ENCODE measurements at regions not wholly inside any gene's neighbourhood (a gene's known extent, or its start where the extent isn't known, plus 50 kb on each side); places are given as distances from the start of the nearest gene placed in this dataset.

DNA sequence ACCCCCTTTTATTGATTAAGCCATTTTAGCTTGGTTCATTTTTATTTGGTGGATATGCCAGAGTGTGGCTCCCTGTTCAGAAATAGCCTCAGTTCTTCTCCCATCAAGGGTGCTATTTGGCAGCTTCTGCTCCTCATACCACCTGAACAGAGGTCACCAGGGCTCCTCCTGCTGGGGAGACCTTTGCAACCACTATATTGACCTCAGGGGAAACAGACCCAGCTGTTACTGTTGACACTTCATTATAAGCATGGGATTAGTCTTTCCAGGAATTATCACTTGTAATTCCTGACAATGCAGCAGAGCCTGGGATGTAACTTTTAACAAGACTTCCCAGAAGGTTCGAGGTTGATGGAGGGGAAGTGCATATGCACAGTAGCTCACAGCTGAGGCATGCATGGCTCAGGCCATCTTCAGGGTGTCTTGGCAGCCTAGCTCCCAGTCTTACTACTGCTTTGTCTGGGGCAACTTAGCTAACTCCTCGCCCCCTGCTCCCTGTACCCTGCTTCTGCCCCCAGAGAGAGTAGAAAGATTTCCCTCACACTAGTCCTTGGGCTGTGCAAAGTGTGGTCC, 239.4 kb upstream of the SPRED2 start:
- DNase-seq, result no peak

DNA sequence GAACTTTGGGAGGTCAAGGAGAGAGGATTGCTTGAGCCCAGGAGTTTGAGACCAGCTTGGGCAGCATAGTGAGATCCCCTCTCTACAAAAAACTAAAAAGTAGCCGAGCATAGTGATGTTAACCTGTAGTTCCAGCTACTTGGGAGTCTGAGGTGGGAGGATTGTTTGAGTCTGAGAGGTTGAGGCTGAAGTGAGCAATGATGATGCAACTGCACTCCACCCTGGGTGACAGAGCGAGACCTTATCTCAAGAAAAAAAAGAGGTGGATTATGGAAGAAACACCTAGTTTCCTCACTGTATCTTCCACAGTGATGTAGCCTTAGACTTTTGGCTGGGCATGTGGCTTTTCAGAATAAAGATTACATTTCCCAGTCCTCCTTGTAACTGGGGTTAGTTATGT, 237.2 kb upstream of the SPRED2 start:
- no peak for DNase-seq

DNA sequence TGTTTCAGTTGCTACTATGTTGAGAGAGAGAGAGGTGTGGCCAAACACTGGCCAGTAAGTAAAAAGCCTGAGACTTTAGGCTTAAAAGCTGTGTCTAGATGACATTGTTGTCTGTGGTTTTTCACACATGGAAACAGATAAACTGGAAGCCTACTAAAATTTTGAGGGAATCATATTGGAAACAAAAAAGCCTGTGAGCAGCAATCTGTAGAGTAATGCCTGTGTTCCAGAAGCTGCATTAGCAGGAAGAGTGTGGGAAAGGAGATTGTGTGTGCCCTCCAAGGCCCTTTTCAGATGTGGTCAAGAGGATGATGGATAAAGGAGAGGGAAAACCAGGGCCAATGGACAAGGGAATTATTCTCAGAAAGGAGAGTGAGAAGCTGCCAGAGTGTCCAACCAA, 236.3 kb upstream of the SPRED2 start:
- DNase-seq, result no peak

DNA sequence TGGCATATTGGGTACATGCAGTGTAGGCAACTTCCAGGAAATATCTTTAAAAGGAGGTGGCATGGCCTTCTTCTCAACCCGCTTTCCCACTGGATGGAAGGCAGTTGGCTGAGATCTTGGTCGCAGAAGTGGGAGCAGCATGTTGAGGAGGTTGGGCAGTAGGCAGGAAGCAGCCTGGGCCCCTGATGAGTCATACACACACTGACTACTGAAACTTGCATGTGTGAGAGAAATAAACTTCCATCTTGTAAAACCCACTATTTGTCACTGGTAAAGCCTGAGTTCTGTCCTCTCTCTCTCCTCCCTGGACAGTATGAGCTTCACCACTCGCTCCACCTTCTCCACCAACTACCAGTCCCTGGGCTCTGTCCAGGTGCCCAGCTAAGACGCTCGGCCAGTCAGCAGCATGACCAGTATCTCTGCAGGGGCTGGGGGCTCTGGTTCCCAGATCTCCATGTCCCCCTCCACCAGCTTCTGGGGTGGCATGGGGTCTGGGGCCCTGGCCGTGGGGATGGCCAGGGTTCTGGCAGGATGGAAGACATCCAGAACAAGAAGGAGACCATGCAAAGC, 233.8 kb upstream of the SPRED2 start:
- peak; percentile 69 for DNase-seq

DNA sequence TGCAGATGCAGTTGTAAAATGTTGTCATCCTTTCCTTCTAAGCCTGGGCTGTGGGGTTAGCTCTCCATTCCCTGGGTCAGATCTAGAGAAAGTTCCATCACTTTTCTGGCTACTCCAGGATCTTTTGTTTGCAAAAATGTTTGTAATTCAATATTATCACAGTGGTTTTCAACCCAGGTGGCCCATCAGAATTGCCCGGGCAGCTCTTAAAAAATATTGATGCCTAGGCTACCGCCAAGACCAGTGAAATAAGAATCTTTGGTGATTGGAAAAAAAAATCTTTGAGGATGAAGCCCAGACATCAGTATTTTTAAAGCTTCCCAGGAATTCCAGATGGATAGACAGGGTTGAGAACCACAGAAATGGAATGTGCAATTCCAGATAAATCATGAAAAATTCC, 232.5 kb upstream of the SPRED2 start:
- DNase-seq, result no peak

DNA sequence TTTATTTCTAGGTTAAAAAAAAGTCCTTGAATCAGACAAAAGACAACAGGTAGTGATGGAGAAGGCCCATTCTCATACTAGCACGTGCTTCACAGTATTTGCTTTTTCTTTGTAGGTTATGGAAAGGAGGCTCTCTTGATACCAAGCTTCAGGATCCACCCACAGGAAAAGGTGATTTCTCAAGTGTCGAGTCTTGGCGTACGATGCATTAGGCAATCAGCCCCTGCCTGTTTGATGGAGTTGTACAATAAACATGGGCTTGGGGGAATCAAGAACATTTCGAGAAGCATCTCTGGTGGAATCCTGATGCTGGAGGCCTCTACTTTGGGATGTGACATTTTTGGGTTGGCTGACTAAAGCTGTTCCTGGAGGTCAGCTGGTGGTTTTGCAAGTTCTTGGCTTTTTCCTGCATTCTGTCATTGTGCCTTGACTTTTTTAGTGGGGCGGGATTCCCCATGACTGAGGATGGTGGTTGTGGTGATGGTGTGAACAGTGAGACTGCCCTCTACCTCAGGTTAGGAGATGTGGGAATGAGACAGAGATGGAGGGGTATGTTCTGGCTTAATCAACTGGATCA, 231.5 kb upstream of the SPRED2 start:
- no peak for DNase-seq

DNA sequence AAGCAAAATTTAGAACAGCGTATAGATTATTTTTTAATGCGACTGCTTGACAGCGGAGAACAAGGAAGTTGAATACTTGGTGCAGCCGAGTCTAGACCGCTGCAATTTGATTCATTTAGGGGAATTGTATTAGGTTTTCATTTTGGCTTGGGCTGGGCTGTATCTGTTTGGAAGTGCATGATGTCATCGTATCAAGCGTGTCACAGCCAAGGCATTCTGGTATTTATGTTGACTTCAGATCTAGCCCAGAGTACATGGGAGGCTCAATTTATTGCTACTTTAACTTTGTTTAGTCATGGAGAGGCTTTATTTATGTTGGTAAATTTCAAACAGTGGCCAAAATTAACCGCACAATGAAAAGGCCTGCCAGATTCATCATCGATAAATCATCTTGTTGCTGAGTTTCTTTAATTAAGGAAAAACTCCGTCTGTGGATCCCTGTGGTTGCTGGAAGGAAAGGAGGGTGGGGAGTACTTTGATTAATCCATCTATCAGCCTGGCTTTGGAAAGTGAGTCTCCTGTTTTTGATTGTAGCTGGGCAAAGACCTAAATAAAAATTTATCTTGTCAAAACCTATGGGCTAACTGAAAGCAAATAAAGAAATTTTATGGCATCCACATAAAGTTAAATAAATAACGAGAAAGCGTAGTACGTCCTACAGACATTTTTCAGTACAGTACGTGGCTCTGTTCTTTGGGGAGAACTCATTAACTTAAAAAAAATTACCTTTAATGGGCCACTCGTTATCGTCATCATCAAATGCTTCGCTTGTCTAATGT, 230.4 kb upstream of the SPRED2 start:
- peak; percentile 81 for DNase-seq

DNA sequence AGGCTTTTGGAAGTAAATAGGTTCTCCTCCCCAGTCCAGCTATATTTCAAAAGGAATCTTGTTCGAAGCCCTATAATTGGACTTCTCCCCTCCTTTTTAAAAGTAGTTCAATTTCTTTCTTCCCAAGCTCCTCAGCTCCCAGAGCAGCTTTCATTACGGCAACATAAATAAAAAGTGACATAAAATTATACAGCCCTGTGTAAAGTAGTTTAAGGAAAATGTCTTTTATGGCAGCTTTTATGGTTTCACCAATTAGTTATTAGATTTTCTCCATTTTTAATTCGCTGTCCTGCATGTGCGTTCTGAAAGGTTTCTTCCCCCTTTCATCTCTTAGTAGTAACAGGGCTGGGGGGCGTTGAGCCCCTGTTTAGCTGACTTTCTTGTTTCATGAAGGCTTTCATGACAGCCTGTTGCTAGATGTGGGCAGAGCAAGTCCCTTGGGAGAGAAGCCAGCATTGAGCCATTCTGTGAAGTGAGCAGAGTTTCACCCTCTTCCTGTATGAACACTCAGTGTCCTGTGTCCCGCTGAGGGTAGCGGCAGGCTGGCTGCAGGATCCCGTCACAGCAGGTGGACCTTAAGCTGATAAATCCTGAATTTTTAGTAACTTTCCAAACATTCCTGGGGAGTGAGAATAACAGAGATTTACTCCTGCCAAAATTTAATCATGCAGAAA, 229.7 kb upstream of the SPRED2 start:
- peak; percentile 53 for DNase-seq

DNA sequence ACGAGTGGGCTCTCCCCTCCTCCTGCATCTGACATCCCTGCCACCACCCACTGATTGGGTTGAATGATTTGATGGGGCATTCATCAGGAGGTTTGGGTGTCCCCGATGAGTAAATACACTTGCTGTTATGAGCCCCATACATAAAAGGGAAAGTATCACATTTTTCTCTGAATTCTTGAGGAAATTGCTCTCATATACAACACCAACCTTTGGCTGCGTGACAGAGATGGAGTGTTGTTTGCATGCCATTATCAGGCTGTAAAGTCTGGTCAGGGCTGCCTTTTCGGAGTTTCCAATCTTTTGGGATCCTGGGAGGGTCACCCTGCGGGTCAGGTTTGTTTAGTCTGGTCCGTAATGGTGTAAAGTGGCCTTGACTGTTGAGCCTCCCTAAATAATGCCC, 227.9 kb upstream of the SPRED2 start:
- DNase-seq, result peak; percentile 51

DNA sequence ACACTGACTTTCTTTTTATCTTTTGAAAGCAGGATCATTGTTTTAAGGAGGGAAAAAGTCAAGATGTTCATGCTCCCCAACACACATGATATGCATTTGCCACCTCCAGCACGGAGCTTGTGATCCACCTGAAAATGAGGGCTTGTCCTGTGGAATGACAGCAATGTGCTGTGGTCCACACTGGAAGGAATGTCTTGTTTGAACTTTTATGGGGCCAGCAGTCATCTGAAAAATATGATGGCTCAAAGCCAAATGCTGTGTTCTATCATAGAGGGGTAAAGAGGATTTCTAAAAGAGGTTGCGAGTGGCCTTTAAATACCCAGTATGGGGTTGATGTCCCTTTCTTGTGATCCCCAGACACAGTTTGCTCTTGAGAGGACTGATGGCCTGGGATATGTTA, 226.5 kb upstream of the SPRED2 start:
- DNase-seq, result peak; percentile 69

DNA sequence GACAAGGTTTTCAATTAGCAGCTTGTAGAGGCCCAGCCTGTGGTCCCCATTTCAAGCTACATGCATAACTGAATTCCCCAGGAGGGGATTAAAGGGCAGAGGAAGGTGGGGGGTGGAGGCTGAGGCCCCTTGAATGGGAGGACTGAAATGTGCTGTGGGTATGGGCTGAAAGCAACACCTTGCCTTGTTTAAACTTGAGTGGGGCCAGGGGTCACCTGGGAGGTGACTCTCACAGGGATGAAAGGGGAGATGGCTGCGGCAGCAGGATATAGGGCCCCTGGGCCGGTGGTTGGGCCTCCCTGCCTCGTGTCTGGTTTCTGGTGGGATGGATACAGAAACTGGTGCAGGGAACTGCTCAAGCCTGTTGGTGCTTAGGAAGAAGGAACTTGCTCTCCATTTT, 225.9 kb upstream of the SPRED2 start:
- DNase-seq, result no peak

DNA sequence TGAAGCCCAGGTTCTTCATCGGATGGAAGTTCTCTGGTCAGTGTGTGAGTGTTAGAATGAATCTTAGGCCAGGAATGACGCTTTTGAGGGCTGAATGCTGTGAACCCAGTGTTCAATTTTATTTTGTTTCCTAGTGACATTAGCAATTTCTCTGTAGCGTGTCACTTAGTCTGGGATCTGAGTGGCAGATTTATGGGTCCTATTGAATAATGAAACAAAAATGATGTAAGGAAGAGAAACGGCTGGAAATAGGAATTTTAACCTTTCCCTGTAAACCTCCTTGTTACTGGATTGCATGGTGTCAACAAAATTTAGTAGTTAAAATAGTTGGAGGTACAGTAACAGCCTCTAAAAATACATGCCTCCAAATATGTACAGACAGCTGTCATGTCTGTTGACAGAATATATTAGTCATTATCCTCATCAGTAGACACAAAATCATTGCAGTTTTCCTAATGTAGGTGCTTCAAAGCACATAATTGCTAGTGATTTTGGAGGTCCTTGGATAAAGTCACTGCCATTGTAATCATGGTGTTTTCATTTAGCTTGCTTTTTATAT, 223.8 kb upstream of the SPRED2 start:
- DNase-seq, result peak; percentile 20

DNA sequence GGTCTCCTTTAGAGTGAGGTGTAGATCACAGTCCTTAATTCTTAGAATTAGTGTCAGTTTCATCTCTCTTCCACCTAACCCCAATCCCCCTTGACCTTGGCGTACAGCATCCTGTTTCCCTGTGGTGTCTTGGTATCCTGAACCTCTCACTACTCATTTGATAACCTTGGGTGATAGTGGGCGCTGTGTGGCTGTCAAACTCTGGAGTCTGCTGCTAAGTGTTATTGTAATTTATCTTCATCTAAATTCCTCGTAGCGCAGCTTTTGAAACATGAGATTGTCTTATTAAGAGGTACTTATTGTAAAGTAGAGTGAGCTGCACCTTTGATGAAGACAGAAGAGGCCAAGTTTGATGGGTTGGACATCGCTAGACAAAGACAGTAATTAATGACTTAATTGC, 222.6 kb upstream of the SPRED2 start:
- no peak for DNase-seq

DNA sequence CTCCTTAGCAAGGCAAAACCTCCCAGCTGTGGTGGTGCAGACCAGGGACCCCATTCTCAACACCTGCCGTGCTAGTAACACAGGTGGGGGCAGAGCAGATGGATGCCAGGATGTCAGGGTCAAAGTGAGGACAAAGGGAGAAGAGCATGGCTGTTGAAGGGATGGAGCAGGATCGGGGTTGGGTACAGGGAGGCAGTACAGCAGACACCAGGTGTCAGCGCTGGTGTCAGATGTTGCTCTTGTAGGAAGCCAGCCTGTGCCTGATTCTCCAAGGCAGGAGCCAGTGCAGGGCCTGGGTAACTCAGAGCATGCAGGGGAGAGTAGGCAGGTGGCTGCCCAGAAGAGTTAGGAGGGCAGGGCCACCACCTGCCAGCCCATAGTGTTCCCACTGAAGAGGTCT, 222.1 kb upstream of the SPRED2 start:
- DNase-seq, result no peak

DNA sequence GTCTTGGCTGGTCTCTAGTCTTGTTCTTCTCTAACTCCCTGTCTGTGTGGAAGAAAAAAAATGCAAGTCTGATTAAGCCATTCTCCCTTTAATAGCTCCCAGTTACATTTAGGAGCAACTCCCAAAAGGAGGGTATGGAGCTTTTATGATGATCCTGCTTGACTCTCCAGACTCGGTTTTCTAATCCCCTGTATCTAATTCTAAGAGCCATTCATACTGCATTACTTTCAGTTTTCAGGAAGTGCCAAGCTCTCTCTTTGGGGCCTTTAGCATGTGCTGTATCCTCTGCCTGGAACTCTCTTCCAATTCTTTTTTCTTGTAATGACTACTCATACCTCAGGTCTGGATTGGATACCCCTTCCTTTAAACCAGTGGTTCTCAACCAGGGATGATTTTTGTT, 219.7 kb upstream of the SPRED2 start:
- peak; percentile 17 for DNase-seq

DNA sequence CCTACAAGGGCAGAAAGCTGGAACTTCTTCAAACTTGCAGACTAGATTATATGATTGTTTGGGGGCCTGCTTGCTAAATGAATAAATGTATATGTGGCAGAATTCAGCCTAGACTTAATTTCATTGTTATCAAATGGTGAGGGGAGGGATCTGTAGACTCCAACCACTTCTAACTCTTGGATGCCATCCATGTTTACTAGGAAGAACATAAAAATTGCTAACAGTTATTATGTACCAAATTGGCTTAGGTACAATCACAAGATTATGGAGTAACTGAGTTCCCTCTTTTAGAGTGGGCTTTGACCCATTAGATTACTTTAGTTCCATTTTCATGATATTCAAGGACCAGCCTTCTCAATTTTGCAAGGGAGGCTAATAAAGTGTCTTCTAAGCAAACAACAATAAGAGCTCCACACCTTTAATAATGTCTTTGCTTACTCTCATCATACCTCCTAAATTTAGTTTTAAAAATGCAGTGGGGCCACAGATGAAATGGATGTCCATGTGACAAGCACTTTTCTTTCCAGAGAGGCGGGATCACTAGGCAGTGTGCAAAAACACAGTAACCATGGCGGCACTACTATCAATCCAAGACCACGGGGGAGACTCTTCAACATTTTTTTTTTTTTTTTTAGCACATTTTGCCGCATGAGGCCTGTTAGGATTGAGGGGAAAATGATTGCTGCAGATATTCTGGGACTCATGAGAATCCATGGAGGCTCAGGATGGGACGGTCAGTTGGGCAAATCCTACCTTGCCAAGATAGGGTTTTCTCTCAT, 217.6 kb upstream of the SPRED2 start:
- DNase-seq, result no peak

DNA sequence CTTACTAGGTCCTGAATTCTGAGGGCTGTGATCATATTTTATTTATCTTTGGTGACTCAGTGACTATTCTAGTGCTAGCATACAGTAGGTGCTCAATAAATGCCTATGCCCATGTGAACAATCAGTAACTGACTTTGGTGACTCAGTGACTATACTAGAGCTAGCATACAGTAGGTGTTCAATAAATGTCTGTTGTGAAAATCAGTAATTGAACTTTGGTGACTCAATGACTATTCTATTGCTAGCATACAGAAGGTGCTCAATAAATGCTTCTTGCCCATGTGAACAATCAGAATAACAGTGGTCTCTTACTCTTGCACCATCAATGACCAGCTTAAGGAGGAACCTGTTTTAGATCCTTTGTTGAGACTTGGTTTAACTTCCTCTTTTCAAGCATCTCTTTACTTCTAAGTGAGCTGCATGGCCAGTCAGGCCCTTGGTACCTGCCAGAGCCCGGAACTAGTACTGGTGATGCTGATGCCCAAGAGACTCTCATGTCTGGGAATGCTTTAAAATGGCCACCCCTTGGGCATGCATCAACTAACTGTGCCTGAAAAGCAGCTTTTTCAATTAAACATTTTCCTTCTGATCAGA, 214.9 kb upstream of the SPRED2 start:
- no peak for DNase-seq

DNA sequence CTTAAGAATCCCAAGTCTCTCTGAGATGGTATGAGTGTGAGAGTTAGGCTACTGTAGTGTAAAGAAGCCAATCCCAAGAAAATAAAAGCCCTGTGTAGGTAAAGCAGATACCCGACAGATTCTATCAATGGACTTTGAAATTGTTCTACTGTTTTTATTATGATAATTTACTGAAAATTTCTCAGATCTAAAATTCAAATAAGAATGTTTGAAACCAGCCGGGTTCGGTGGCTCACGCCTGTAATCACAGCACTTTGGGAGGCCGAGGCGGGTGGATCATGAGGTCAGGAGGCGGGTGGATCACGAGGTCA, 208.3 kb upstream of the SPRED2 start:
- DNase-seq, result no peak

DNA sequence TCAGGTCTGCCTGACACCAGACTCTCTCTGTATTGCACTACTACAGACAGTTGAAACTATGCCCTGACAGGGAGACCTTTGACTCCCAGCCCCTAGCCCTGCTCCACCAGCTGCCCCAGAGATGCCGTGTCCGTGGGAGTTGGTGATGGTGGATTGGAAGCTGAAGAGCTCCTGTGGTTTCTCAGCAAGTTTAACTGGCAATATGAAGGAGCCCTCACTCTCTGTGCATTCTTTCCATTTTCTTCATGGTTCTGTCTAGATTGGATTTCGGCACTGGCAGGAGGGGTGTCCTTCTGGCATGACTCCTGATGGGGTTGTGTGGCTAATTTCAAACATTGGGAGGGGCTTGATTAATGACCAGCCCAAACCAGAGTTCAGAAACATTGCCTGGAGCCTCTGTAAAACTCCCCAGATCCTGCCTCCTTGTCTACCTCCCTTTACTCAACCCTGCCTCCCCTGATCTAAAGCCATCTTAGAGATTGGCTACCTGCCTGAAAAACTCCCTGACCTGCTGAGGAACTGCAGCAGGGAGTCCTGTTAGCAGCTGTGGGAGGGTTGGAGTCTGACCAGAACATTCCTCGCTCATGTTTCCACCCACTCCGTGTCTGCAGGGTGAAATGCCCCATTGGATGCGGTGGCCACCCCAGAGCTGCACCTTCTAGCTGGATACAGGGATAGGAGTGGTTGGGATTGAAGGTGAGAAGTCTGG, 206.9 kb upstream of the SPRED2 start:
- peak; percentile 37 for DNase-seq

DNA sequence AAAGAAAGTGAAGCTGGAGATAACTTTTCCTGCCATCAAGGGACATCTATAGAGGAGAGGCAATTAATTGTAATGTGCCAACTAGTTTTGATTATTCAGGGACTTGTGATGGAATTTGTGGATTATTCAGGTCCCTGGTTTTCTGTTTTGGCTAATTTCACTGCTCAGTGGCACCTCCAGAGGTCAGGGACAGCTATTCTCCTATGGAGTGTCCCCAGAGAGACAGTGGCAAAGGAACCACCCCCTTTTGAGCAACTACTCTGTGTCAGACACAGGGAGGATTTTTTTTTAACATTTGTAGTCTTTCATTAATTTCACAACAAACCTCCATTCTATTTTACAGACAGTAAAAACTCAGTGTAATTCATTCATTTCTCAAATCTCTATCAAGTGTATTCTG, 206.0 kb upstream of the SPRED2 start:
- DNase-seq, result peak; percentile 28

DNA sequence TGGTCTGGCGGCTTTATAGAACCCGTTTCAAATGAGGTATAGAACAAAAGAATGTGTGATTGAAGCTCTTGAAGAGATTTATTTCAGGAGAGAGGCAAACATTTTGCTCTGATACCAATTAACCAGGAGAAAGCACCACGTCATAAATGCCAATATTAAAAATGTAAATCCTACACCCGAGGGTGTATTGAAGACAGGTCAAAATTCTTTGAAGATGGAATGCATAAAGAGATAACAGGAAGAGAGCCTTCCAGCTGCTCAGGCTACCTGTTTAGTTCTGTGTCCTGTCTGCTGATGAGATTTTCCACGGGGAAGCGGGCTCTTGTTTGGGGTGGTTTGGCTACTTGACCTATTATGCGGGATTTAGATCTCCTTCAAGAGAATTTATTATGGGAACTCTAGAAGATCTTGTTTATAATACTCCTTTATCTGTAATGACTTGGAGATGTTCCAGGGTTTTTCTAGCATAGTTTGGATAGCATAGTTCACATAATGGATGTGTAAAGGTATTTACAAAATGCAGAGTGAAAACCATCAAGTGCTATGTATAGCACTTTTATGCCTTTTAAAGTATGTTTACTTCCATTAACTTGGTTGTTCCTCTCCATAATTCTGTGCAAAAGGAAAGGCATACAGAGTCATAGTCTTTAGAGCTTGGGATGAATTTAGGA, 204.5 kb upstream of the SPRED2 start:
- DNase-seq, result peak; percentile 23
